ENCODE measurements at regions not wholly inside any gene's neighbourhood (a gene's known extent, or its start where the extent isn't known, plus 50 kb on each side); places are given as distances from the start of the nearest gene placed in this dataset.

DNA sequence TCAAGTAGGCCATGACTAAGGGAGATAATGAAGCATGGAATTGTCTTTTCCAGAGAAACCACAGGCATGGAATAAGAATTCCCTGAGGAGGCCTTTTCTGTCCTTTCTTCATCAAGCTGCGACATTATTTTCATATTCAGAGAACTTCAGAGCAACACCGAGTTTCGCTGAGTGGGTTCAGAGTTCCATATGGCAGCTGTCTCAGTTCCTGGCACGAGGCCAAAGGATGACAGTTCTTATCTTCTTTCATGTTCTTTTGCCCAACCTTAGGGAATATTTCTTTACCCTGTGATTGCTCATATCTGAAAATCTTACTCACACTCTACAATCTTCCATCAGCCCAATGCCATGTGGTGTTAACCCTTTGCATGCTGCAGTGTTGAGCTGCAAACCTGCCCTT lies 135.3 kb upstream of the BMP2 start:
- WGBS (ENCODE audit: insufficient coverage), result 81% methylated on average over 4 of the region's 4 CpGs
- TF ChIP-seq CTCF (IDR thresholded peaks at IDR 0.05), result no peak
- Histone ChIP-seq H3K36me3 (ENCODE audit: control insufficient read depth, insufficient read depth, low read length) (no peaks in the 10 kb centered on the region), H3K4me3 (ENCODE audit: low read length) (no peak overlapping the region), H3K9me3 (ENCODE audit: control insufficient read depth, insufficient read depth, low read length) (no peaks in the 10 kb centered on the region), H3K27me3 (ENCODE audit: control insufficient read depth, insufficient read depth, low read length) (no peaks in the 10 kb centered on the region), H3K4me1 (ENCODE audit: control insufficient read depth, insufficient read depth, low read length) (peaks cover 6% of the 10 kb centered on the region), H3K27ac (ENCODE audit: low read length) (no peak overlapping the region)
- Mint-ChIP-seq H3K27ac (no peak overlapping the region), H3K9me3 (peaks cover 0 to 2% of the 10 kb centered on the region in 2 donors), H3K36me3 (no peaks in the 10 kb centered on the region), H3K27me3 (ENCODE audit: low read depth in 2 of 2) (peaks cover 0 to 2% of the 10 kb centered on the region in 2 donors), H3K4me3 (no peak overlapping the region), H3K4me1 (peaks cover 6 to 10% of the 10 kb centered on the region in 2 donors)
- no peak for DNase-seq
- intact Hi-C loops (cut with micrococcal nuclease), result no loop called here
- ATAC-seq, result no peak

- 85% methylated on average over 1 of the region's 2 CpGs for WGBS (ENCODE audit: insufficient coverage)
- H3K27me3 ChIP-seq (ENCODE audit: control insufficient read depth, insufficient read depth, low read length), result no peaks in the 10 kb centered on the region
- Mint-ChIP-seq H3K4me3 (no peak overlapping the region), H3K27ac (no peak overlapping the region), H3K27me3 (ENCODE audit: low read depth in 2 of 2) (peaks cover 0 to 2% of the 10 kb centered on the region in 2 donors), H3K4me1 (peaks cover 6% of the 10 kb centered on the region in 2 donors), H3K9me3 (peaks cover 0 to 2% of the 10 kb centered on the region in 2 donors), H3K36me3 (no peaks in the 10 kb centered on the region)
- intact Hi-C loops (cut with micrococcal nuclease), result no loop called here
- H3K4me1 ChIP-seq (ENCODE audit: control insufficient read depth, insufficient read depth, low read length), result peaks cover 6% of the 10 kb centered on the region
- H3K36me3 ChIP-seq (ENCODE audit: control insufficient read depth, insufficient read depth, low read length), result no peaks in the 10 kb centered on the region
- no peak overlapping the region for H3K4me3 ChIP-seq (ENCODE audit: low read length)
- no peak overlapping the region for H3K27ac ChIP-seq (ENCODE audit: low read length)
- H3K9me3 ChIP-seq (ENCODE audit: control insufficient read depth, insufficient read depth, low read length), result no peaks in the 10 kb centered on the region
- DNase-seq, result no peak
- no peak for ATAC-seq
- no peak for TF ChIP-seq CTCF (IDR thresholded peaks at IDR 0.05)
Observed at GRCh38 chr20:6630514-6630913, 137.0 kb upstream of the BMP2 start.

DNA sequence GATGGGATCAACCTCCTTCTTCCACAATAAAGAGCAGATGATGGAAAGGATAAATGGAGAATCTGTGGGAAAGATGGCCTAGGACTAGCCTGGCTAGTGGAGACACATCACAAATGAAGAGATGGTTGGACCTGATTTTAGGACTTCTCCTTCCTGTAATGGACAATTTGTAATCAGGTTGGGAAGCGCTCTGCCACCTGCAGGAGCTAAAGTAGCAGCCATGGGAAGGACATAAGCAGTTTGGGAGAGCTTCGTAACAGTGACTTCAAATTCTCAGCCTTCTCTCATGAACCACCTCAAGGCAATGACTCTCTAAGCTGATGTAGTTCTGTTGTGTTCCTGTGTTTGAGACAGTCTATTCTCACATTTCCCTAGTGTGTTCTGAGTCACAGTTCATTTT lies 137.9 kb upstream of the BMP2 start:
- H3K36me3 Mint-ChIP-seq, result no peaks in the 10 kb centered on the region
- DNase-seq (no peak), ATAC-seq (no peak)
- intact Hi-C loops (cut with micrococcal nuclease), result no loop called here
- H3K27ac Mint-ChIP-seq, result no peak overlapping the region
- TF ChIP-seq CTCF (IDR thresholded peaks at IDR 0.05), result no peak
- peaks cover 0 to 5% of the 10 kb centered on the region in 2 donors for H3K4me1 Mint-ChIP-seq
- Histone ChIP-seq H3K36me3 (ENCODE audit: control insufficient read depth, insufficient read depth, low read length) (no peaks in the 10 kb centered on the region), H3K9me3 (ENCODE audit: control insufficient read depth, insufficient read depth, low read length) (no peaks in the 10 kb centered on the region), H3K27me3 (ENCODE audit: control insufficient read depth, insufficient read depth, low read length) (no peaks in the 10 kb centered on the region), H3K4me1 (ENCODE audit: control insufficient read depth, insufficient read depth, low read length) (peaks cover under 1% of the 10 kb centered on the region), H3K4me3 (ENCODE audit: low read length) (no peak overlapping the region), H3K27ac (ENCODE audit: low read length) (no peak overlapping the region)
- H3K9me3 Mint-ChIP-seq, result no peaks in the 10 kb centered on the region
- H3K4me3 Mint-ChIP-seq, result no peak overlapping the region
- peaks cover 0 to 2% of the 10 kb centered on the region in 2 donors for H3K27me3 Mint-ChIP-seq (ENCODE audit: low read depth in 2 of 2)
- WGBS (ENCODE audit: insufficient coverage), result 100% methylated on average over 2 of the region's 2 CpGs

GRCh38 chr20:6626805-6627204 lies 140.7 kb upstream of the BMP2 start:
- peaks cover 22 to 28% of the 10 kb centered on the region in 2 donors for H3K4me1 Mint-ChIP-seq
- H3K4me3 Mint-ChIP-seq, result no peak overlapping the region
- no peak overlapping the region for H3K27ac Mint-ChIP-seq
- H3K4me1 ChIP-seq (ENCODE audit: control insufficient read depth, insufficient read depth, low read length), result peaks cover 8% of the 10 kb centered on the region
- H3K36me3 ChIP-seq (ENCODE audit: control insufficient read depth, insufficient read depth, low read length), result no peaks in the 10 kb centered on the region
- H3K9me3 ChIP-seq (ENCODE audit: control insufficient read depth, insufficient read depth, low read length), result no peaks in the 10 kb centered on the region
- H3K27me3 Mint-ChIP-seq (ENCODE audit: low read depth in 2 of 2), result peaks cover 0 to 2% of the 10 kb centered on the region in 2 donors
- H3K36me3 Mint-ChIP-seq, result no peaks in the 10 kb centered on the region
- WGBS (ENCODE audit: insufficient coverage), result 68% methylated on average over 4 of the region's 5 CpGs
- no peak overlapping the region for H3K27ac ChIP-seq (ENCODE audit: low read length)
- no peak for DNase-seq
- intact Hi-C loops (cut with micrococcal nuclease), result no loop called here
- H3K9me3 Mint-ChIP-seq, result no peaks in the 10 kb centered on the region
- TF ChIP-seq CTCF (IDR thresholded peaks at IDR 0.05), result no peak
- no peak overlapping the region for H3K4me3 ChIP-seq (ENCODE audit: low read length)
- no peaks in the 10 kb centered on the region for H3K27me3 ChIP-seq (ENCODE audit: control insufficient read depth, insufficient read depth, low read length)
- no peak for ATAC-seq

Measured in natural killer cell (primary cell).